Right lobe of liver (tissue), 6 donors: ENCODE measurements at regions not wholly inside any gene's neighbourhood (a gene's known extent, or its start where the extent isn't known, plus 50 kb on each side); places are given as distances from the start of the nearest gene placed in this dataset.
"Not testable (repeated sequence)": the region's sequence is repeated elsewhere in the genome, so short reads cannot be mapped to it uniquely, and the experiment has no call there.

Experiments
- ATAC-seq, 4 donors: fragments of 200-7000 bp; cut with Tn5 transposase; one replicate each; pipeline ENCODE4 v1.9.1; 2020; ENCODE audit warnings: mild to moderate bottlenecking in 4 of 4, moderate library complexity in 4 of 4
- DNase-seq, 3 donors: peaks; one replicate each; pipeline ENCODE4 v3.0.0-alpha.2; 2020
- H3K27ac ChIP-seq, 3 donors: fragments of 200-600 bp; one replicate each; pipeline ENCODE4 v1.8.0; 2022
- H3K27me3 ChIP-seq, 2 donors: fragments of 200-600 bp; one replicate each; pipeline ENCODE4 v1.8.0; 2022
- H3K36me3 ChIP-seq, 4 donors: fragments of 200-600 bp; sonication (generic) in 1 of 4; one replicate each; pipeline versions ENCODE4 v1.5.1 to v1.8.0; 2017 to 2022; ENCODE audit warnings: control low read depth in 1 of 4
- H3K4me1 ChIP-seq, 4 donors: fragments of 200-600 bp; sonication (generic) in 1 of 4; one replicate each; pipeline versions ENCODE4 v1.5.1 to v1.8.0; 2017 to 2022; ENCODE audit warnings: control low read depth in 1 of 4
- H3K4me3 ChIP-seq, 3 donors: fragments of 200-600 bp; one replicate each; pipeline ENCODE4 v1.8.0; 2022
- H3K9me3 ChIP-seq, 4 donors: fragments of 200-600 bp; sonication (generic) in 1 of 4; one replicate each; pipeline versions ENCODE4 v1.5.1 to v1.8.0; 2017 to 2022; ENCODE audit warnings: control low read depth in 1 of 4
- CTCF ChIP-seq, 4 donors: fragments of 200-600 bp in 3 of 4; fragments of 450-650 bp in 1 of 4; IDR thresholded peaks; one replicate each; pipeline versions ENCODE4 v1.5.1 to v1.8.0; 2016 to 2022; ENCODE audit warnings: antibody characterized with exemption in 4 of 4, mild to moderate bottlenecking in 2 of 4
- POLR2A ChIP-seq: fragments of 450-650 bp; IDR thresholded peaks from one replicate; pipeline ENCODE4 v1.6.1; 2017; ENCODE audit warnings: antibody characterized with exemption, mild to moderate bottlenecking
- WGBS: methylation state at CpG from one replicate; pipeline ENCODE4 v1.1.6; 2018; ENCODE audit warnings: low coverage, low lambda C conversion rate; ENCODE audit not compliant: insufficient coverage; ENCODE audit errors: missing lambda C conversion rate; 5-methylcytosine and 5-hydroxymethylcytosine counted together
- intact Hi-C, 2 donors: fragments of 100-400 bp; cut with DNase I; formaldehyde crosslinking; loops; one replicate each; pipeline versions ENCODE4 v1.11.2 to v1.14.1; 2022
- donor health status: DM: no; HTN: yes; CAD: no.
- donor health status: DM: no; HTN: no; CAD: no.
- donor health status: DM: no; HTN: no; CAD: no.
- donor health status: DM: no; HTN: yes; CAD: no.
- donor health status: DM: no; HTN: yes; CAD: no.

- no peaks in the 10 kb centered on the region for H3K4me1 ChIP-seq
- 64% methylated on average over 2 of the region's 2 CpGs for WGBS
- intact Hi-C loops: no loop called here
- DNase-seq (no peak), ATAC-seq (no peak)
- H3K9me3 ChIP-seq: no peaks in the 10 kb centered on the region
- no peak overlapping the region for H3K27ac ChIP-seq
- H3K36me3 ChIP-seq: no peaks in the 10 kb centered on the region
- H3K27me3 ChIP-seq: no peaks in the 10 kb centered on the region
- H3K4me3 ChIP-seq: no peak overlapping the region
- TF ChIP-seq CTCF (IDR thresholded peaks at IDR 0.05): no peak
- no peak for TF ChIP-seq POLR2A
Measured at GRCh38 chr22:26770624-26771023, 113.2 kb downstream of the MIAT start.

GRCh38 chr22:26773054-26773453 is 115.7 kb downstream of the MIAT start:
- no CpG with 5 or more reads among the region's 28 CpGs for WGBS
- H3K9me3 ChIP-seq, ATAC-seq, H3K27ac ChIP-seq, DNase-seq, H3K27me3 ChIP-seq, H3K36me3 ChIP-seq, H3K4me3 ChIP-seq, H3K4me1 ChIP-seq, intact Hi-C loops: not testable (repeated sequence)

GRCh38 chr22:26775394-26775793 is 118.0 kb downstream of the MIAT start:
- no peaks in the 10 kb centered on the region for H3K27me3 ChIP-seq
- ATAC-seq (no peak), DNase-seq (no peak)
- no peak for TF ChIP-seq CTCF (IDR thresholded peaks at IDR 0.05)
- H3K36me3 ChIP-seq: no peaks in the 10 kb centered on the region
- no peak overlapping the region for H3K27ac ChIP-seq
- H3K9me3 ChIP-seq: no peaks in the 10 kb centered on the region
- 89% methylated on average over 3 of the region's 3 CpGs for WGBS
- H3K4me1 ChIP-seq: no peaks in the 10 kb centered on the region
- intact Hi-C loops: no loop called here
- no peak overlapping the region for H3K4me3 ChIP-seq

- Histone ChIP-seq H3K4me1 (no peaks in the 10 kb centered on the region), H3K9me3 (no peaks in the 10 kb centered on the region), H3K27ac (no peak overlapping the region), H3K36me3 (no peaks in the 10 kb centered on the region), H3K27me3 (no peaks in the 10 kb centered on the region), H3K4me3 (no peak overlapping the region)
- no peak for ATAC-seq
- DNase-seq: no peak
- TF ChIP-seq POLR2A (no peak), CTCF (IDR thresholded peaks at IDR 0.05) (no peak)
- intact Hi-C loops: no loop called here
- 54% methylated on average over 6 of the region's 6 CpGs for WGBS
Measured at GRCh38 chr22:26777156-26777801, 119.9 kb downstream of the MIAT start.

GRCh38 chr22:26778372-26778771 is 121.0 kb downstream of the MIAT start:
- no peak for DNase-seq
- no peaks in the 10 kb centered on the region for H3K27me3 ChIP-seq
- no peak overlapping the region for H3K27ac ChIP-seq
- H3K4me3 ChIP-seq: no peak overlapping the region
- 100% methylated on average over 1 of the region's 1 CpG for WGBS
- no peaks in the 10 kb centered on the region for H3K9me3 ChIP-seq
- ATAC-seq: no peak
- TF ChIP-seq POLR2A: no peak
- TF ChIP-seq CTCF (IDR thresholded peaks at IDR 0.05): no peak
- H3K4me1 ChIP-seq: no peaks in the 10 kb centered on the region
- no peaks in the 10 kb centered on the region for H3K36me3 ChIP-seq
- intact Hi-C loops: no loop called here
